ENCODE measurements at regions not wholly inside any gene's neighbourhood (a gene's known extent, or its start where the extent isn't known, plus 50 kb on each side); places are given as distances from the start of the nearest gene placed in this dataset.

- H3K36me3 Mint-ChIP-seq = no peaks in the 10 kb centered on the region
- no peaks in the 10 kb centered on the region for H3K9me3 Mint-ChIP-seq
- H3K4me1 Mint-ChIP-seq (ENCODE audit: unreplicated experiment) = peaks cover 6% of the 10 kb centered on the region
- H3K27me3 Mint-ChIP-seq = peaks cover 3% of the 10 kb centered on the region
- no peak for DNase-seq (ENCODE audit: extremely low spot score, unreplicated experiment)
- no peak for TF ChIP-seq CTCF (conservative IDR thresholded peaks at IDR 0.05)
- H3K27ac Mint-ChIP-seq = no peak overlapping the region
- H3K4me3 Mint-ChIP-seq = no peak overlapping the region
Observed at GRCh38 chr10:52455098-52455497, 141.0 kb downstream of the DKK1 start.

GRCh38 chr10:52459097-52459496 is 145.0 kb downstream of the DKK1 start:
- Mint-ChIP-seq H3K9me3 (no peaks in the 10 kb centered on the region), H3K36me3 (no peaks in the 10 kb centered on the region), H3K4me1 (ENCODE audit: unreplicated experiment) (no peaks in the 10 kb centered on the region), H3K27ac (no peak overlapping the region), H3K27me3 (no peaks in the 10 kb centered on the region), H3K4me3 (no peak overlapping the region)
- TF ChIP-seq CTCF (conservative IDR thresholded peaks at IDR 0.05) = no peak
- no peak for DNase-seq (ENCODE audit: extremely low spot score, unreplicated experiment)

DNA sequence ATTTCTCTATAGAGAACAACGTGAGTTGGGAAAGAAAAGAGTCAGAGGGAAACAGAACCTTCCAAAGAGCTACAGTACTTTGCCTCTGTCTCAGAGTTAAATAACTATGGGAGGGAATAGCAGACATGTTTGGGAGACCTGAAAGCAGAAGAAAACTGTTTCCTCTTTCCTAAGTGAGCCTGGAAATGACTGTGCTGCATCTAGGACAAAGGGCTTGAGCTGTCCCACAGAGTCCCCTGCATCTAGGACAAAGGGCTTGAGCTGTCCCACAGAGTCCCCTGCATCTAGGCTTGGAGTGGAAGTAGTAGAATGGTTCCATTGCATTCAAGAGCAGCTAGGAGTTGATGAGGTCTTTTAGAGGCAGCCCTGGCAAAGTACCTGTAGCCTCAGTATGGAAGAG is 149.7 kb downstream of the DKK1 start:
- Mint-ChIP-seq H3K36me3 (no peaks in the 10 kb centered on the region), H3K4me1 (ENCODE audit: unreplicated experiment) (no peaks in the 10 kb centered on the region), H3K9me3 (no peaks in the 10 kb centered on the region), H3K4me3 (no peak overlapping the region), H3K27me3 (no peaks in the 10 kb centered on the region), H3K27ac (no peak overlapping the region)
- TF ChIP-seq CTCF (conservative IDR thresholded peaks at IDR 0.05) = no peak
- no peak for DNase-seq (ENCODE audit: extremely low spot score, unreplicated experiment)

DNA sequence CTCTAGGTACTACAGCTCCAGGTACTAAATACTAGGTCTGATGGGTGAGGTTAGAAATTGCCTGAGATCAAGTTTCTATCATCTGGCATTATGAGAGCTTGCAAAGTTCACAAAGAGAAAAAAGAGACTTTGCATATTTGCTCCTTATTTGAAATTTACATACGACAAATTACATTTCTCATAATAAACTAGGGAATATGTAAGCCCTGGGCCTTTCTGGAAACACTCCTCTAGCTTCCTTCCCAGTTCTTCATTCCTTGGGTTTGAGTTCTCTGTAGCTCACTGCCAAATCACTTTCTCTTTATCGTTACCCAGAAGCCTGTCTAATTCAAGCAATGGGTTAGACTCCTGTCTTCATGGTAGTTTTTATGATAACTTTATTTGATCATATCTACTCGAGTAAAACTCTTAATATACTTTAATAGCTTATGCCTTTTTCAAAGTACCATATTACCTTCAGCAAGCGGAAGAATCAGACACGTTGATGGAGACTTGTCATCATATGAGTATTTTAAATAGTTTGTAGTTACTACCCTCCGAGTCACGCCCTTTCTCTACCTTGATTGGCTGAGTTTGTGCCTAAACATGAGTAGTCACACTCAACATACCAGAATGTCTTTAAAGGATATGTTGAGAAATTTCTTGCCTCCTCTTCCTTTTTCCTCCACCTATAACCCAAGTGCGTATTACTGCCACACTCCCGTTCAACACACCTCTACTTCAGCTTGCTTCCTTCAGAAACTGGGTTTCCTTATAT is 150.5 kb downstream of the DKK1 start:
- Mint-ChIP-seq H3K4me3 (no peak overlapping the region), H3K9me3 (no peaks in the 10 kb centered on the region), H3K4me1 (ENCODE audit: unreplicated experiment) (no peaks in the 10 kb centered on the region), H3K27ac (no peak overlapping the region), H3K27me3 (no peaks in the 10 kb centered on the region), H3K36me3 (no peaks in the 10 kb centered on the region)
- TF ChIP-seq CTCF (conservative IDR thresholded peaks at IDR 0.05) = no peak
- DNase-seq (ENCODE audit: extremely low spot score, unreplicated experiment) = no peak

DNA sequence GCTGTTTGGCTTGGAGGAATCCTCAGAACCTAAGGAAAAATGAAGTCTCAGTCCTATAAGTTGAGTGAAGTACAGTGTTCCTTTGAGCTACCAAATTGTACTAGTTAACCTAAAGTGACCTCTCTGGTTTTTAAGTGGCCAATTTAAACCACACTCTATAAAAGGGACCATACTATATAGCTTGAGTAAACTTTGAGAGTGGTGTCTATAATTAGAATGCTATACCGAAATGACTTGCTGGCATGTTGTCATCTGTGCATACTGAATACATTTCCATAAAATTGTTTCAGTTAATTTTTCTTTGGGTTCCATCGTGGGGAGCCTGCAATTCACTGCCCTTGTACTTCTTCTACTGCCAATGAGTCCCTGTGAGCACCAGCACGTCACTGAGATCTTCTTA is 151.1 kb downstream of the DKK1 start:
- no peak for TF ChIP-seq CTCF (conservative IDR thresholded peaks at IDR 0.05)
- Mint-ChIP-seq H3K27ac (no peak overlapping the region), H3K36me3 (no peaks in the 10 kb centered on the region), H3K27me3 (no peaks in the 10 kb centered on the region), H3K4me3 (no peak overlapping the region), H3K4me1 (ENCODE audit: unreplicated experiment) (no peaks in the 10 kb centered on the region), H3K9me3 (no peaks in the 10 kb centered on the region)
- DNase-seq (ENCODE audit: extremely low spot score, unreplicated experiment) = no peak

Data from type B pancreatic cell (in vitro differentiated cells).